ENCODE measurements at regions not wholly inside any gene's neighbourhood (a gene's known extent, or its start where the extent isn't known, plus 50 kb on each side); places are given as distances from the start of the nearest gene placed in this dataset.

GRCh38 chr20:11173916-11174315, 500.1 kb upstream of the JAG1 start:
- TF ChIP-seq CSRNP3 (CRISPR knock-in tag; IDR thresholded peaks at IDR 0.05) (no peak), PATZ1 (CRISPR knock-in tag; IDR thresholded peaks at IDR 0.05; ENCODE audit: borderline replicate concordance) (no peak)
- no peak; the same call in 2 of the 3 replicates for ATAC-seq

- no peak for TF ChIP-seq ZC3H10 (CRISPR knock-in tag; IDR thresholded peaks at IDR 0.05)
- no peak for TF ChIP-seq TCF4 (CRISPR knock-in tag; IDR thresholded peaks at IDR 0.05; ENCODE audit: borderline replicate concordance)
- TF ChIP-seq ZNF565 (CRISPR knock-in tag; conservative IDR thresholded peaks at IDR 0.05; ENCODE audit: low read depth): no peak
- TF ChIP-seq ISL1 (CRISPR knock-in tag; IDR thresholded peaks at IDR 0.05): no peak
- TF ChIP-seq PPARA (CRISPR knock-in tag; IDR thresholded peaks at IDR 0.05; ENCODE audit: borderline replicate concordance): no peak
- TF ChIP-seq BACH2 (CRISPR knock-in tag; IDR thresholded peaks at IDR 0.05; ENCODE audit: borderline replicate concordance): no peak
- TF ChIP-seq CSRNP3 (CRISPR knock-in tag; IDR thresholded peaks at IDR 0.05): no peak
- TF ChIP-seq POU6F1 (CRISPR knock-in tag; IDR thresholded peaks at IDR 0.05; ENCODE audit: borderline replicate concordance, low read depth): no peak
- TF ChIP-seq ZFP3 (CRISPR knock-in tag; IDR thresholded peaks at IDR 0.05): no peak
- TF ChIP-seq RARB (CRISPR knock-in tag; IDR thresholded peaks at IDR 0.05): no peak
- no peak for TF ChIP-seq SNAI2 (CRISPR knock-in tag; IDR thresholded peaks at IDR 0.05)
- ATAC-seq: no peak
Measured at GRCh38 chr20:11174861-11175260, 501.1 kb upstream of the JAG1 start.

- TF ChIP-seq TCF4 (CRISPR knock-in tag; IDR thresholded peaks at IDR 0.05; ENCODE audit: borderline replicate concordance) (no peak), ARNTL (CRISPR knock-in tag; IDR thresholded peaks at IDR 0.05; ENCODE audit: borderline replicate concordance, low read depth) (no peak), BACH2 (CRISPR knock-in tag; IDR thresholded peaks at IDR 0.05; ENCODE audit: borderline replicate concordance) (no peak), ZFP3 (CRISPR knock-in tag; IDR thresholded peaks at IDR 0.05) (no peak), PPARA (CRISPR knock-in tag; IDR thresholded peaks at IDR 0.05; ENCODE audit: borderline replicate concordance) (no peak), RARB (CRISPR knock-in tag; IDR thresholded peaks at IDR 0.05) (no peak), ZNF8 (CRISPR knock-in tag; IDR thresholded peaks at IDR 0.05) (no peak), ESRRG (CRISPR knock-in tag; IDR thresholded peaks at IDR 0.05) (no peak), GLIS3 (CRISPR knock-in tag; IDR thresholded peaks at IDR 0.05) (no peak), ZC3H10 (CRISPR knock-in tag; IDR thresholded peaks at IDR 0.05) (no peak), ZNF565 (CRISPR knock-in tag; conservative IDR thresholded peaks at IDR 0.05; ENCODE audit: low read depth) (no peak), POU6F1 (CRISPR knock-in tag; IDR thresholded peaks at IDR 0.05; ENCODE audit: borderline replicate concordance, low read depth) (no peak), PATZ1 (CRISPR knock-in tag; IDR thresholded peaks at IDR 0.05; ENCODE audit: borderline replicate concordance) (no peak), OSR1 (CRISPR knock-in tag; IDR thresholded peaks at IDR 0.05) (no peak), TOX (CRISPR knock-in tag; IDR thresholded peaks at IDR 0.05; ENCODE audit: borderline replicate concordance) (no peak), ZNF70 (CRISPR knock-in tag; IDR thresholded peaks at IDR 0.05) (no peak), SNAI2 (CRISPR knock-in tag; IDR thresholded peaks at IDR 0.05) (no peak), CSRNP3 (CRISPR knock-in tag; IDR thresholded peaks at IDR 0.05) (no peak), ZFP30 (CRISPR knock-in tag; IDR thresholded peaks at IDR 0.05) (no peak), CREB5 (CRISPR knock-in tag; IDR thresholded peaks at IDR 0.05; ENCODE audit: low read depth) (no peak)
- ATAC-seq: no peak
Measured at GRCh38 chr20:11176431-11176830, 502.6 kb upstream of the JAG1 start.
